GM19463 (cell line): ENCODE measurements at regions not wholly inside any gene's neighbourhood (a gene's known extent, or its start where the extent isn't known, plus 50 kb on each side); places are given as distances from the start of the nearest gene placed in this dataset.

ENCODE experiments used
- ATAC-seq: cut with Tn5 transposase; IDR thresholded peaks from one replicate; pipeline ENCODE4 v1.9.1; 2021; ENCODE audit warnings: mild to moderate bottlenecking, moderate library complexity; ENCODE audit not compliant: unreplicated experiment

GRCh38 chr13:91169321-91170050 lies 178.0 kb upstream of the MIR17HG start:
- ATAC-seq, result no peak

GRCh38 chr13:91172160-91172559 lies 175.3 kb upstream of the MIR17HG start:
- ATAC-seq, result no peak

GRCh38 chr13:91174886-91175501 lies 172.5 kb upstream of the MIR17HG start:
- no peak for ATAC-seq

DNA sequence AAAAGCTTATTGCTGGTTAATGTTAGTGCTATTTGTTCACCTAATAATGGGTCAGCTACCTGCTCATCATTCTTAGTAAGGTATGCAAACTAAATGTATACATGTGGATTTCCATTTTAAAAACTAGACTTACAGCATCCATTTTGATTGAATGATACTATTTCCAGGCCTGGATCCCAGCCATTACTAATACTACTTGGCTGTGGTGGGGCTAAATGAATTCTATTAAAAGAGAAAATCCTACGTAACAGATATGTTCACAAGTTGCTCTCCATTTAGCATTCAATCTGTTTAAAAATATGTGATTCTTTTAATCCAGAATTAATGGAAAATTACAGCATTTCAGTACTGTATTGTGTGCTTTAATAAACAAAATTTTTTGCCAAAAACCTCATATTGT lies 169.4 kb upstream of the MIR17HG start:
- no peak for ATAC-seq

- ATAC-seq, result no peak
Measured at GRCh38 chr13:91181892-91182291, 165.6 kb upstream of the MIR17HG start.

DNA sequence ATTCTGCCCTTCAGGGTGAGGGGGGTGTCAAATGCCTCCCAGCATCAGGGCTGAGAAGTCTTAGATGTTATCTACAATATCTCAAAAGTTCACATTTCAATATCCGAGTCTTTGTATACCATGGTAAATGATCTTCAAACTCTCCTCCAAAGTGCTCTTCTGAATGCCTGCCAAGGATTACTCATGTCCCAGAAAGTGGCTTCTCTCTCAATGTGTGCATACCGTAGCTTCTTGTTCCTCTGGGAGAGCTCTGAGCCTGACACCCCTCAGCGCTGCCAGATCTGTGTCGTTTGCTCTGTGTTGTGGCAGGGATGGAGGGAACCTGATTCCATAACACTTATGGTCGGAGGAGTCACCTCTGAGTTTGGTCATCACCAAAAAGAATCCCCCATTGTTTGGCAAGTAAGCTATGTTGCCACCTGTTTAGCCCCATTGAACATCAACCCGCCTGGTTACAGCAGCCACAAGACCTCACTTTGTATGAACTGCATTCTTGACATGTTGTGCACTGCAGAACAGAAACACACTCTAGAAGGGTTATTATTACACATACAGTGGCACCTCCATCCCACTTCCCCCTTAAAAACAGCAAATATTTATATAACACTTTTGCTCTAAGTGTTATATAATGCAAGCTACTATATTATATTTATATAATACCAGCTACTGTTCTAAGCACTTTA lies 163.1 kb upstream of the MIR17HG start:
- ATAC-seq, result no peak

GRCh38 chr13:91185294-91185863 lies 162.1 kb upstream of the MIR17HG start:
- no peak for ATAC-seq

DNA sequence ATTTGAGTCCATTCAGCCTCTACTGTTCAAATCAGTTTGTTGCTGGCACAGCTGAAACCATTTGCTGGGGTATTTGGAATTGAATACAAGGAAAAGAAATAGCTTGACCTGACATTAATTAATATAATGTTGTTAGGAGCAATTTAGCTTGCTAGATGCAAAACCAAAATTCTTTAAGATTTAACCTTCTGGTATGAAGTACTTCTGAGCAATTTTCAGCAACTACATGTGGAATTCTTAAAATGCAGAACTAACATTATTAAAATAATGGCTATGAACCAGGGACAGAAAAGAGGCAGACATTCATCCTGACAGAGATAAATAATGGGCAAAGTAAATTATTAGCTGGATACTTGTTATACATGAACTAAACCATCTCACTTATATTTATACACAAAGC lies 160.0 kb upstream of the MIR17HG start:
- no peak for ATAC-seq

DNA sequence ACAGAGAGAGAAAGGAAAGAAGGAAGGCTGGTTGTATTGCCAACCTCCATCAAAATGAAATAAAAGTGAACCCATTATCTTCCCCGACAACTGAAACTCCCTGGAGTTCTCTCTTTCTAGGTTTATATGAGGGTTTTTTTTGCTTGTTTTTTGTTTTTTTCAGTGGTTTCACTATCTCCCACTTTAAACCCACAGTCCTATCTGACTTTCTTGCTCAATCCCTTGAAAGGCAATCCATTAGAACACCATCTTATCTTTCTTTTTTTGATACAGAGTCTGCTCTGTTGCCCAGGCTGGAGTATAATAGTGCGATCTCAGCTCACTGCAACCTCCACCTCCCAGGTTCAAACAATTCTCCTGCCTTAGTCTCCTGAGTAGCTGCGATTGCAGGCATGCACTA lies 158.0 kb upstream of the MIR17HG start:
- ATAC-seq, result no peak

- ATAC-seq, result no peak
Measured at GRCh38 chr13:91193358-91193757, 154.1 kb upstream of the MIR17HG start.

- ATAC-seq, result no peak
Measured at GRCh38 chr13:91195789-91196188, 151.7 kb upstream of the MIR17HG start.

GRCh38 chr13:91196958-91197357 lies 150.5 kb upstream of the MIR17HG start:
- ATAC-seq, result no peak

DNA sequence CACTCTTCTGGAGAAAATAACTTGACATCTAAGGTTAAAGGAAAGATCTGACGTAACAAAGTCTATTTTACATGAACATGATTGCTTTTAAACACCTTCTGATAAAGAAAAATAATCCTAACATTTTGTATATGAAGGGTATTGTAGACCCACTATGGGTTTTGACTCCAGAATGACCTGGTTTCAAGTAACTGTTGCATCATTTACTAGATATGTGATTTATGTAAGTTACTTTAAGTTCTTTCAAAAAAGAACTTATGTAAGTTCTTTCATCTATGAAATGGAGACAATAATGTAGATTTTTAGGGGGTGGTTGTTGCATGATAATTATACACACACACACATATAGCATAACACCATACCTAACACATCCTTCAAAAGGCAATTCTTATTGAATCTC lies 147.6 kb upstream of the MIR17HG start:
- no peak for ATAC-seq

DNA sequence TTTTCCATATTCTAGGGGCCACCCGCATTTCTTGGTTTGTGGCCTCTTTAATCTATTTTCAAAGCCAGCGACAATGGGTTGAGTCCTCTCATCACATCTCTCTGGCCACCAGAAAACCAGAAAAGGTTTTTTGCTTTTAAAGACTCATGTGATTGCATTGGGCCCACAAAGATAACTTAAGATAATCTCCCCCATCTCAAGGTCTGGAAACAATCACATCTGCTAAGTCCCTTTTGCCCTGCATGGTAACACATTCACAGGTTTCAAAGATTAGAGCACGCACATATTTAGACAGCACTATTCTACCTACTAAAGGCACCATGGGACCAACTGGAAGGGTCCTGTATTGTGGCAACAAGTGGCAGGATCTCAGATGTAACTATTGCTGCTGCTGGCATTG lies 147.0 kb upstream of the MIR17HG start:
- no peak for ATAC-seq

GRCh38 chr13:91203430-91203829 lies 144.1 kb upstream of the MIR17HG start:
- ATAC-seq, result no peak

DNA sequence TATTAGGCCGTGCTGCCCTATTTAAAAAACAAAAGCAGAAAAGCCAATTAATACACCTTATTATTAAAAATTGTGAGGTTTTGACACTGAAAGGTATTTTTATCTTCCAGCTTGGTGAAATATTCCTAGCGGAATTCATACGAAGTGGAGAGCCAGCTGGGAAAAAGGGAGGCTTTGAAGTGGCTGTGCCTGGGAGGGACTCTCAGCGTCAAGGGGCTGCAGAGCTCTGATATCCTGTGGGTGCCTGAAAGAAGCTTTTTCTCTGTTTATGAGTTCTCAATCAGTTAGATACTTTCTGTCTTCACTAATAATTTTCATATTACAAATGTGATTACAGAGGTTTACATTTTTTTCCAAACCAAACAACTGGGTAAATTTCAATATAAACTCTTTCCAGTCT lies 140.2 kb upstream of the MIR17HG start:
- ATAC-seq, result no peak

DNA sequence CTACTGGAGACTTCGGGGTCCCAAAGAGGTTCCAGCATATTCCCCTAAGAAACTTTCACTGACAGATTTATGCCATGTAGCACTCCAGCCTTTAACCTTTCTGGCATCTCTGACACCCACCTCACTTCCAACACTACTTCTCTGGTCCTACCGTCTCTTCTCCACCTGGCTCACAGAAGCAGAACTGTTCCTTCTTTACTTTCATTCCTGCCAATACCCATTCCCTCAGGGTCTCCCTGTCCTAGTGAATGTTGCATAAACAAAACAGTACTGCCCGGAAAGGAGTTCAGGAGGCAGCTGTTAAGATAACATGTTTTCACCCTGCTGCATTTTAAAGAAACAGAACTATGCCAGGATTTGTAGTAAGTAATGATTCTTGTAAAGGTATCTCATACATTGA lies 136.0 kb upstream of the MIR17HG start:
- no peak for ATAC-seq

DNA sequence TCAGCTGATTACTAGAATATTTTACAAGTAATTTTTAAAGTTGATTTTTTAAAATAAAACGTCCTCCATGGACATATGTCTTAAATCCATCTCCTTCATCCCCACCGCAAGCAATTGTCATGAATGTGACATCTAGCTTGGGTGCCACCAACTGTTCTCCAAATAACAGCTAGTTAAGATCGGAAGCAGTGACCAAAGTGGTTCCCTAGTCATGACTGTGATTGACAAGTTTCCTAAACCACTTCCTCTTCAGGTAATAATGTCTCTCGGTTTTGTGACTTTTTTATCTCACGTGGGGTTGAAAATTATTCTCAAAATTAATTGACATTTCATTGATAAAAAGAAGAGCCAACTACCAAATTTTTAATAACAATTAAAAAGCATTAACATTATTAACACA lies 135.3 kb upstream of the MIR17HG start:
- no peak for ATAC-seq

DNA sequence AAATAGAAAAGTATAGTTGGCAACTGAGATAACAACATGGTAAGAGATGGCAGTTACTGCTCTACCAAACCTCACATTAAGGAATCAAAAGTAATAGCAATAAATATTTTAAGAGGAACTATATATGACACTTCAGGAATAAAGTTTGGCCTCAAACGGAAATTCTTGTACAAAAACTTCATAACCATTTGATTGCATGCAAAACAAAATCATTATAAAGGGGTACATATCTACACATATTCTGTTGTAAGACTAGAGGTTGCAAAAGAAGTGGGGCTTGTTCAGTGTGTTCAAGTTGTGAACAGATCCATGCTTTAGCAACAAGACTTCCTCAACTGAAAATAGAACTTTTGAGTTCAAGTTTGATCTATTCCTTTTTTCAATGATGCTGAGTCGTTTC lies 133.5 kb upstream of the MIR17HG start:
- ATAC-seq, result no peak

GRCh38 chr13:91216928-91217700 lies 130.4 kb upstream of the MIR17HG start:
- ATAC-seq, result no peak

GRCh38 chr13:91219201-91219600 lies 128.3 kb upstream of the MIR17HG start:
- no peak for ATAC-seq
